Erythroblast (primary cell): ENCODE measurements at regions not wholly inside any gene's neighbourhood (a gene's known extent, or its start where the extent isn't known, plus 50 kb on each side); places are given as distances from the start of the nearest gene placed in this dataset.
"Not testable (repeated sequence)": the region's sequence is repeated elsewhere in the genome, so short reads cannot be mapped to it uniquely, and the experiment has no call there.

Experiments used
- DNase-seq, 2 experiments: peaks; one replicate each; lab custom pipeline; 2025; lab: John Stamatoyannopoulos, UW
- GATA1 ChIP-seq: IDR thresholded peaks from 2 replicates; pipeline ENCODE4 v1.6.1; 2011; ENCODE audit warnings: low read depth, mild to moderate bottlenecking, control low read depth, low read length, moderate library complexity
- POLR2A ChIP-seq: IDR thresholded peaks from 2 replicates; pipeline ENCODE4 v1.6.1; 2011; ENCODE audit warnings: mild to moderate bottlenecking, low read length

DNA sequence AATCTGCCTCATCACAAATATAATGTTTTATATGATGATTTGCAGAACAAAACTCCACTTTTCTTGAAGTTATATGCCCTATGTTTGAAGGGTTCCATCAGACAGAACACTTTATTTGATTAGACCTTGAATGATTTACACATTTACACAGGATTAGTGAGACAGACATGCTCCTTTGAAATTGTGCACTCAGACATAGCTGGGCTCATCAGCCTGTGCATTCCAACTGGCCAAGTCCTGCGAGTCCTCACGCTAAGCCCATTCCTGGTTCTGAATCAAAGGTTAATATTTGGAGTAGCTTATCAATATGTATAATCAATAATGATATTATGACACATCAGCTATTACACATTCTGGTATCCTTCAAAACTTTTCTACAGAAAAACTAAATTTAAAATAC is 173.6 kb downstream of the MBL2 start:
- TF ChIP-seq POLR2A (no peak), GATA1 (no peak)
- no peak for DNase-seq

DNA sequence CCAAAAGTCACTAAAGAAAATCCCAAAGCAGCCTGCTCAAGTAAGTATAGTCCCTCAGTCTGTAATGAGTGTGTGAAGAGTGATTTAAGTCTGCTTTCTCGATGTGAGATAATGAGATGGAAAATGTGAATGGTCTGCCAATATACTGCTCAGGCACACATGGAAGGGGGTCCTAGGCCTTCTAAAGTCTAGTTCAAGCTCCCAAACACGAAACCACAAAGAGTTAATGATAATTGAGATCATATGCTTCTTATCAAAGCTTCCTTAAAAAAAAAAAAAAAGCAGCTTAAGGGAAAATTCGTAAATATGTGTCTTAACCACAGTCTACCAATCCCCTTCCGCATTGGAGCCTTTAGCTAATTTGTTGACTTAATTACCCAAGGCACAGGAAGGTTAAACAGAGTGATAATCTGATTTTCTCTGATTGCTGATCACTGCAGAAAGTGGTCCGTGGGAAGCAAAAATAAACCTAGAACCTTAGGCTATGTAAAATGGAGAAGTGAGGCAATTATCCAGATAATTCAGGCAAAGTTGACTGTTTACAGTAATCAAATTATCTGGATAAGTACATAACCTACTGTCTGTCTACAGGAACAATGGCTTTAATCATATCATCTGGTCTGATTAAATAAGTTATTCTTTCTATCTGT is 172.9 kb downstream of the MBL2 start:
- TF ChIP-seq GATA1 (no peak), POLR2A (no peak)
- DNase-seq: no peak

DNA sequence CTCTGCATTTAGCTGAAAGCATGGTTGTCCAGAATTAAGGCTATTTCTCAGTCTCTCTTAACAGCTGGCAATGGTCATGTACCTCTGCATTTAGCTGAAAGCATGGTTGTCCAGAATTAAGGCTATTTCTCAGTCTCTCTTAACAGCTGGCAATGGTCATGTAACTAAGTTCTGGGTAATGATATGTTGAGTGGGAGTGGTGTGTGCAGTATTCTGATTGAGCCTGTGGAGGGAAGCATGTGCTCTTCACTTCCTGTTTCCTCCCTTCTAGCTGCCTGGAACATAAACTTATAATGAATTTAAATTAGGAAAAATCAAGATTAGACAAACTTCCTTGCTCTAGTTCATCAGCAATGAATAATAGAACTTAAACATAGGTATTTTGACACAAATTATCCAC is 168.5 kb downstream of the MBL2 start:
- not testable (repeated sequence) for DNase-seq

DNA sequence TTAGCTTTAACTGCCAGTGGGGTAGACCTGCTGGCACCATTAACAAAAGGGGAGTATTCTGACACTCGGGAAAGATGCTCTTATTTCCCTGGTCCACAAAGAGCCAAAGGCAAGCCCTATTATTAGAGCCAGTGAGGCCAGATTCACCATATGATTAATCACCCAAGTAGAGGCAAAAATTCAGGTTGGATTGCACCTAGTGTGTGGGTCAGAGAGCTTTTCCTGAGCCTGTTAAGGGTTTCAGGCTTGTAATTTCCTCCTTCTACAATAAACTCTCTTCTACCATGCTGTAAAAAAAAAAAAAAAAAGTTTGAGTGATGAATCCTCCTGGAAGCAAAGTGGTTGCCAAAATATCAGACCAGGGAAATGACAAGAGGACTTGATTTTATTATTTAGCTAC is 163.5 kb downstream of the MBL2 start:
- TF ChIP-seq GATA1: no peak
- TF ChIP-seq POLR2A: no peak
- DNase-seq: no peak

DNA sequence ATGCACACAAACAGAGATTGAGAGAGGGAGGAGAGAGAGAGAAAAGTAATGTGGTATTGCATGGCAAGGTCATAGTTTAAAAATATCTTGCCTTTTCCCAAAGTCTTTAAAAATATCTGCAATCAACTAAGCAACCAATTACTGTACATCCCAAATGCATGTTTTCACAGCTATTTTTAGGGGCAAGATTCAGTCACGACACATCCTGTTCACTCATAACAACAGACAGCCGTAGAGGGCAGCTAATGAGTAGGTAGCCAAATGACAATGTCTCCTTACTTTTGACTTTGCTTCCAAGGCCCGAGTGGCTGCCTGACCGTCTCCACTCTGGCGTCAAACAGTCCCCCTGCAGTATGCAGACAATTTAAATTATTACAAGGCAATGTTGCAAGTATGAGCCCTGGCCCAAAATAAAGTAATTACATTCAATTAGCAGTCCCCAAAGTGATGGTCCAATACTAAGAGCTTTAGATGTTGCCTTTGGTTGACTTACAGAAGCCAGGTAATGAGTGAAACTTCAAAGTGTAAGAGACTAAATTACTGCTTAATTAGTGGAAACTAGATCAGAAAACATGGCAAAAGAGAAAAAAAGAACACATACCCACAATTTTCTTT is 162.9 kb downstream of the MBL2 start:
- TF ChIP-seq POLR2A (no peak), GATA1 (no peak)
- DNase-seq: no peak

DNA sequence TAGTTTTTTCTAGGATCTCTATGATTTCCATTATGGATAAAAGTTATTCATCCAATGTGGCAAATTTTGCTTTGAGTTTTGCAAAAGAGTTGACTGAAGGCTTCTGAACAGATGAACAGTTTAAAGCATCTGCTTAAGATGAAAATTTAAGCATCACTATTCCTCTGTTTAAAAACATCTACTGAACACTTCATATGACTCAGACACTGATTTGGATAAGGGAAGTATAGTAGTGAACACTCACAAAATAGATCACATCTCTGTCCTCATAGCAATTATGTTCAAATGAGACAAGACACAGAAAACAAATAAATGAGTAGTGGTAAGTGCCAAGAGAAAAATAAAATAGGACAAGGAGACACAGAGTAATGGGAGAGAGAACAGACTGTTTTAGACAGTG is 157.3 kb downstream of the MBL2 start:
- DNase-seq: no peak
- TF ChIP-seq POLR2A: no peak
- no peak for TF ChIP-seq GATA1

DNA sequence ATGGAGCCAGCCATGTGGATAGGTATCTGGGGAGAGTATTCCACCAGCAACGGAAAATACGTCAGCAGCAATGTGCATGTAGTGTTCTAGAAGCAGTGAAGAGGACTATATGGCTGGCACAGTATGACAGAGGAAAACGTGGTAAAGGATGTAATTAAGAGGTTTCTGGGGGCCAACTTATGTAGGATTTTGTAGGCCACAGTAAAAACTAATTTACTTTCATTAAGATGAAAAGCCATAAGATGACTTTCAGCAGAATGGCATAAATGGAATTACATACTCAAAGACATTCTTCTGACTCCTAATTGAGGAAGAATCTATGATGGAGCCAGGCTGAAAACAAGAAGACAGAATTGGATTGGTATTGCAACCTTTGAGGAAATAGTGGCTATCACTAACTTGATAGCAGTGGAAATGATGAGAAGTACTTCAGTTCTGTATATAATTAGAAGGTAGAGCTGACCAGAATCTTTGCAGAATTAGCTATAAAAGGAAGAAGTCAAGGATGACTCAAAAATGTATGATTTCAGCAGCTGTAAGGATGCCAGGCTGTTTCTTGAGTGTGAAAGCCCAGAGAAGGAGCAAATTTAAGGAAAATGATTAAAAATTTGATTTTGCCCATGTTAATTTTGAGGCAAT is 156.7 kb downstream of the MBL2 start:
- no peak for DNase-seq
- TF ChIP-seq POLR2A (no peak), GATA1 (no peak)

DNA sequence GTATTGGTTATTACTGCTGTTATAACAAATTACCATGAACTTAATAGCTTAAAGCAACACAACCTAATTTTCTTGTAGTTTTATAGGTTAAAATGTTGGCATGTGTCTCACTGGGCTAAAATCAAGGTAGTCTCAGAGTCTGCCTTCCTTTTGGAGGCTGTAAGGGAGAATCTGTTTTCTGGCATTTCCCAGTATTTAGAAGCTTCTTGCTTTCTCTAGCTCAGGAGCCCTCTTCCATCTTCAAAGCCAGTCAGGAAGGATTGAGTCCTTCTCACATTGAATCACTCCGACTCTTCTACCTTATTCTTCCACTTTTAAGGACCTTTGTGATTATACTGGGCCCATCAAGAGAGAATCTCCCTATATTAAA is 156.2 kb downstream of the MBL2 start:
- TF ChIP-seq POLR2A: no peak
- TF ChIP-seq GATA1: no peak
- DNase-seq: no peak

DNA sequence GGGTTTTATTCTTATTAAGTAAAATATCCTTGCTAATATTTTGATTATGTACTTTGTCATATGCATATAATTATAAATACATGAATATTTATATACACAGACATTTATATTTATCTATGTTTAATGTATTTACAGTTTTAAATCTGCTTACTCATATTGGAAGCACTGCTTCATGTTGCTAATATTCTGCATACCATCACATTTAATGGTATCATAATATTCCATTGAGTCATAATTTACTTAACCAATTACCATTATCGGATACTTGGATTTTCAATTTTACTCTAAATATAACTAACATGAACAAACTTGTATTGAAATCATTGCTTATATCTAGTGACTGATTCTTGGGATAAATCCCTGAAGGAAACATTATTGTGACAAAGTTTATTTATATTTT is 155.2 kb downstream of the MBL2 start:
- TF ChIP-seq POLR2A: no peak
- no peak for TF ChIP-seq GATA1
- no peak for DNase-seq

DNA sequence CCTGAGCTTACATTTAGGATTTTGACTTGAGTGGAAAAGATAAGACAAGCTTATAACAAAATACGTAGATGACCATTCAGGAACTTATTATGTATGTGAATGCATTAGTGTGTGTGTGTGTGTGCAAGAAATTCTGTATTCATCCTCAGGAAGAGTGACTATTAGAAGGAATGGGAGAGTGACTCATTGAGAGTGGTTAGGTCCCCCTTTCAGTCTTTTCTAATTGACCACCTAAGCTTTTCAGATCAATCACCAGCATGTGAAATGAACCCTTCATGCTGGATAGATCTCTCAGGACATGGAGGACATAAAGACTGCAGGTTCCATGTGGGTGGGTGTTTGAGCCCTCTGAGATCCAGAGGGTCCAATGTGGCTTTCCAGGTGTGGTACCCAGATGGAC is 153.5 kb downstream of the MBL2 start:
- DNase-seq: no peak
- TF ChIP-seq GATA1: no peak
- TF ChIP-seq POLR2A: no peak

DNA sequence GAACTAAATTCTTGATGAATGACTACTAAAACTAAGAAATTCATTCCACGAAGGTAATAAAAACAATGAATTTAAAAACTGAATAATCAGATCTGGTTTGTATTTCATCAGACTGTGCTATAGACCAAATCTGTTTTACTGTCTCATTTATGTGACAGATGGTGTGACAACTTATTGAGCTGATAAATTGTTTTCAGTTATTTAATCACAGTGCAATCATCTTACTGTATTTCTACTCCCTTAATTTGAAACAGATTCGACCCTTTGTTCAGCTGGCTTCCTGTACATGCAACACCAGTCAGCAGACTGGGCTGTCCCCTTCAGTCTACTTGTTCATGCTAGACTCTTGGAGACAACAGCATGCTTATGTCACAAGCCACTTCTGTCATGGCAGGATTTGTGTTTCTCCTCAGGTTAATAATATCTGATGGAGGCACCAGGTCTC is 150.9 kb downstream of the MBL2 start:
- DNase-seq: no peak
- no peak for TF ChIP-seq POLR2A
- TF ChIP-seq GATA1: no peak

DNA sequence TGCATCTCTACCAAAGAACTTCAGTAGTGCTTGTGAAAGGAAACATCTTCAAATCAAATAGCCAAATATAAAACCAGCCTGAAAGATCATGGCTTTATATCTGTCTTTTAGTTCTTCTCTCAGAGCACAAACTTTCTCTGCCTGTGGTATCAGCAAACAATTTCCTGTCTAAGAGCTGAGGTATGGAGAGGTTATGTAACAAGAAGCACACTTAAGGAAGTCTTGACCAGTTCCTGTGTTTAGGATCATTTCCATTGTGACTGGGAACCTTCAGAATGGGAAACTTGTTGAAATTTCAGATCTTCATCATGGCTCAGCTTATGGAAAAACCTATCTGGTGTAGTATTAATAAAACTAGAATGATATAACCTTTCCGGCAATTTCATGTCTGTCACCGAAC is 148.8 kb downstream of the MBL2 start:
- no peak for TF ChIP-seq POLR2A
- TF ChIP-seq GATA1: no peak
- no peak for DNase-seq

DNA sequence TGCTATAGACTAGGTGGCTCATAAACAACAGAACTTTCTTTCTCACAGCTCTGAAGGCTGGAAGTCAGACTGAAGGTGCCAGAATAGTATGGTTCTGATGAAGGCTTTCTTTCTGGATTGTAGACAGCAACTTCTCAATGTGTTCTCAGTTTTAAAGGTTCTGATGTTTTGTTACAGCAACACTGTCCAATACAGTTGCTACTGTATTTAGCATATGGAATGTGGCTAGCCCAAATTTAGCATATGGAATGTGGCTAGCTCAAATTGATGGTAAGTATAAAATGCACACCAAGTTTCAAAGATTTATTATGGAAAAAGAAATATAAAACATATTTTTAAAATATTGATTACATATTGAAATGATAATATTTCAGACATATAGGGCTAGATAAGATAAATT is 145.3 kb downstream of the MBL2 start:
- DNase-seq: no peak
- TF ChIP-seq GATA1 (no peak), POLR2A (no peak)

DNA sequence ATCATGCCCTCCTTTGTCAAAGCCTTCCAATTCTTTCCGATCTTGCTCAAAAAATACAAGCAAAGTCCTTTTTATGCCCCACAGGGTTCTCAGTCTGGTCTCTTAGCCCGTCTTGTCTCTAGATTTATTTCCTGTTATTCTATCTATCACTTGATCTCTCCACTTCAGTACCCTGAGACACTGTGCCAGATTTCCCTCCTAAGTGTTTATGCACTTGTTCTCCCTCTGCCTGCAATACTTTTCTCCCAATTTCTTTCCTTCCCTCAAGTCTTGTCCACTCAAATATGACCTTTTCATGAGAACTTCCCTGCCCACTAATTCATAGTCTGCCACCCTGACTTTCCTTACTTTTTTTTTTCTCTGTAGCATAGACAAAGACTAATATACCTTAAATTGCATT is 141.4 kb downstream of the MBL2 start:
- DNase-seq: no peak
- TF ChIP-seq GATA1 (no peak), POLR2A (no peak)

DNA sequence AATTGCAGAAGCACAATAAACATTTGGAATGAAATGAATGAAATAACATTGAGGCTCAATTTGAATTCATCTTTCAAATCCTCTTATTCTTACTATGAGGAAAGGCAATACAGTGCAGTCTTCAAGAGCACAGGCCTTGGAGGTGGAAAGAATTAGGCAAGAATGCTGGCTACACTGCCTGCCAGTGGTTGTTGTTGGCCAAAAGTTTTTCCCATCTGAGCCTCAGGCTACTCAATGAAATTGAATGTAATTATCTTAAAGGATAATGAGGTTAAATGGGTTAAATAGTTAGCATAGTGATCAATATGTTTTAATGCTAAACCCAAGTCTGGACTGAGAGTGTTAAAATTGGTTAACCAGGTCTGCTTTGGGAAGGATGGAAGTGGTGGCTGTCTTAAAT is 140.9 kb downstream of the MBL2 start:
- no peak for TF ChIP-seq POLR2A
- TF ChIP-seq GATA1: no peak

More for the DNA sequence above, 140.9 kb downstream of the MBL2 start:
- DNase-seq: no peak
